H1 (cell line): ENCODE measurements at regions not wholly inside any gene's neighbourhood (a gene's known extent, or its start where the extent isn't known, plus 50 kb on each side); places are given as distances from the start of the nearest gene placed in this dataset.

Experiments
- CHD7 ChIP-seq: fragments of 300-600 bp; sonication (generic); IDR thresholded peaks from 2 replicates; pipeline ENCODE4 v1.7.1; 2012; ENCODE audit warnings: low read length, moderate library complexity, mild to moderate bottlenecking, inconsistent platforms; ENCODE audit not compliant: insufficient replicate concordance
- EGR1 ChIP-seq: IDR thresholded peaks from 2 replicates; pipeline ENCODE4 v1.6.1; 2011; ENCODE audit warnings: low read depth, low read length, borderline replicate concordance
- KDM4A ChIP-seq: IDR thresholded peaks from one replicate; pipeline ENCODE4 v1.7.1; 2012; ENCODE audit warnings: low read depth, mild to moderate bottlenecking, moderate library complexity, low read length, inconsistent platforms; ENCODE audit not compliant: severe bottlenecking
- POLR2AphosphoS5 ChIP-seq: IDR thresholded peaks from 2 replicates; pipeline ENCODE4 v1.6.1; 2011; ENCODE audit warnings: low read depth, low read length
- SAP30 ChIP-seq: fragments of 300-600 bp; sonication (generic); IDR thresholded peaks from 2 replicates; pipeline ENCODE4 v1.7.1; 2012; ENCODE audit warnings: low read length, moderate library complexity, mild to moderate bottlenecking, inconsistent platforms; ENCODE audit not compliant: insufficient read depth, insufficient replicate concordance
- SRF ChIP-seq: IDR thresholded peaks from 2 replicates; pipeline ENCODE4 v1.6.1; 2011; ENCODE audit warnings: mild to moderate bottlenecking, low read depth, low read length, moderate library complexity

DNA sequence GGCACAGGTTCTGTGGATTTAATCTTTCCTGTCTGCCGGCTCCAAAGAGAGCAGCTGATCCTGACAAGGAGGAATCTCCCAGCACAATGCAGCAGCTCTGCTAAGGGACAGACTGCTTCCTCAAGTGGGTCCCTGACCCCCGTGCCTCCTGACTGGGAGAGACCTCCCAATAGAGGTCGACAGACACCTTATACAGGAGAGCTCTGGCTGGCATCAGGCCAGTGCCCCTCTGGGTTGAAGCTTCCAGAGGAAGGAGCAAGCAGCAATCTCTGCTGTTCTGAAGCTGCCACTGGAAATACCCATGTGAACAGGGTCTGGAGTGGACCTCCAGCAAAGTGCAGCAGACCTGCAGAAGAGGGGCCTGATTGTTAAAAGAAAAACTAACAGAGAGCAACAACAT is 630.2 kb upstream of the FTMT start (continued):
- TF ChIP-seq CHD7 = no peak
- TF ChIP-seq KDM4A = no peak
- TF ChIP-seq SAP30 = no peak
- no peak for TF ChIP-seq POLR2AphosphoS5
- TF ChIP-seq SRF = no peak
- TF ChIP-seq EGR1 = no peak
